G401.6 (cell line): ENCODE measurements at regions not wholly inside any gene's neighbourhood (a gene's known extent, or its start where the extent isn't known, plus 50 kb on each side); places are given as distances from the start of the nearest gene placed in this dataset.
"Not testable (repeated sequence)": the region's sequence is repeated elsewhere in the genome, so short reads cannot be mapped to it uniquely, and the experiment has no call there.

Experiments used
- FAIRE-seq: peaks from 2 replicates; lab custom pipeline; 2012; peaks lifted over from hg19 to GRCh38; lab: Jason Lieb, UNC

- no peak for FAIRE-seq
Observed at GRCh38 chr13:50388481-50388880, 373.2 kb downstream of the KCNRG start.

GRCh38 chr13:50389726-50390125 is 374.5 kb downstream of the KCNRG start:
- FAIRE-seq, result no peak

- FAIRE-seq, result no peak
Observed at GRCh38 chr13:50390503-50391248, 375.4 kb downstream of the KCNRG start.

- FAIRE-seq, result no peak
Observed at GRCh38 chr13:50392977-50393376, 377.7 kb downstream of the KCNRG start.

GRCh38 chr13:50393628-50394027 is 378.4 kb downstream of the KCNRG start:
- no peak for FAIRE-seq

- no peak for FAIRE-seq
Observed at GRCh38 chr13:50396001-50396400, 380.8 kb downstream of the KCNRG start.

GRCh38 chr13:50396618-50397017 is 381.4 kb downstream of the KCNRG start:
- not testable (repeated sequence) for FAIRE-seq

GRCh38 chr13:50400035-50400726 is 384.9 kb downstream of the KCNRG start:
- FAIRE-seq, result no peak

- FAIRE-seq, result no peak
Observed at GRCh38 chr13:50401049-50401505, 385.8 kb downstream of the KCNRG start.

GRCh38 chr13:50401721-50402465 is 386.6 kb downstream of the KCNRG start:
- FAIRE-seq, result no peak

- FAIRE-seq, result no peak
Observed at GRCh38 chr13:50403311-50403710, 388.1 kb downstream of the KCNRG start.

- FAIRE-seq, result no peak
Observed at GRCh38 chr13:50404116-50404515, 388.9 kb downstream of the KCNRG start.

- no peak for FAIRE-seq
Observed at GRCh38 chr13:50404769-50405168, 389.5 kb downstream of the KCNRG start.

GRCh38 chr13:50406831-50407230 is 391.6 kb downstream of the KCNRG start:
- no peak for FAIRE-seq

- no peak for FAIRE-seq
Observed at GRCh38 chr13:50408068-50408467, 392.8 kb downstream of the KCNRG start.

GRCh38 chr13:50409220-50409619 is 394.0 kb downstream of the KCNRG start:
- FAIRE-seq, result no peak

- no peak for FAIRE-seq
Observed at GRCh38 chr13:50410921-50411746, 395.9 kb downstream of the KCNRG start.

GRCh38 chr13:50412046-50412617 is 396.9 kb downstream of the KCNRG start:
- no peak for FAIRE-seq

GRCh38 chr13:50414640-50415039 is 399.4 kb downstream of the KCNRG start:
- no peak for FAIRE-seq

- no peak for FAIRE-seq
Observed at GRCh38 chr13:50415428-50415827, 400.2 kb downstream of the KCNRG start.

- no peak for FAIRE-seq
Observed at GRCh38 chr13:50417597-50417996, 402.4 kb downstream of the KCNRG start.
